HG02938 (cell line): ENCODE measurements at regions not wholly inside any gene's neighbourhood (a gene's known extent, or its start where the extent isn't known, plus 50 kb on each side); places are given as distances from the start of the nearest gene placed in this dataset.

Experiments used
- ATAC-seq: cut with Tn5 transposase; IDR thresholded peaks from one replicate; pipeline ENCODE4 v1.9.1; 2021; ENCODE audit warnings: mild to moderate bottlenecking, moderate library complexity; ENCODE audit not compliant: unreplicated experiment

DNA sequence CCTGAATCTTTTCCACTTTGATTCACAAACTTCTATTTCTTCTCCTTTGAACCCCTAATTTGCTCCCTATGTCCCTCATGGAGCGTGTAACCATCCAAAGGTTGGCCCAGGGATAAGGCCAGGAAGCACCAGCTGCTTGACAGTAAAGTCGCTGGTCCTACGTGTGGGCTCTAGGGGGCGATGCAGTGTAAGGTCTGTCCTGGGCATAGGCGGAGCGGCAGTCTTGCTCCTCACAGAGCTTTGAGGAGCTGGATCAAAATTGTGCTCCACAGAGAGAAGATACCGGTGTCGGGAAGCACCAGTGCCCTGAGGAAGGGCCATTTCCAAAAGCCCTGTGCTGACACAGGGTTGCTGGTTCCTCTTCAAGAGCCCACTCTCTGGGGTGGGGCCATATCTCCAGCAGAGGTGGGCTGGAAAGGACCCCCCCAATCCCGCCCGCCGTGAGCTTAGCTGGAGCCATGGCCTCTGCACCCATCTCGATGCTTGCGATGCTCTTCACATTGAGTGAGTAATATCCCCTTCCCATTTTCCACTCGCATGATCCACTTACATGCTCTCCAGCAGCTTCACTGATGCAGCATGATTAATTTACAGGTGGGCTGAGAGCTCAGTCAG is 49.9 kb upstream of the OR4E1 start:
- no peak for ATAC-seq
